ENCODE measurements at regions not wholly inside any gene's neighbourhood (a gene's known extent, or its start where the extent isn't known, plus 50 kb on each side); places are given as distances from the start of the nearest gene placed in this dataset.

GRCh38 chr6:54059683-54060082 lies 51.6 kb upstream of the MLIP start:
- no peak for DNase-seq (ENCODE audit: low spot score)

GRCh38 chr6:54060286-54060685 lies 51.0 kb upstream of the MLIP start:
- peak; percentile 22 for DNase-seq (ENCODE audit: low spot score)
